Cardiac septum (tissue), 1 donor: ENCODE measurements at regions not wholly inside any gene's neighbourhood (a gene's known extent, or its start where the extent isn't known, plus 50 kb on each side); places are given as distances from the start of the nearest gene placed in this dataset.

ENCODE experiments used
- DNase-seq: peaks from one replicate; pipeline ENCODE4 v3.0.0-alpha.2; 2020; ENCODE audit warnings: low spot score
- intact Hi-C: fragments of 100-400 bp; cut with DNase I; formaldehyde crosslinking; loops from one replicate; pipeline ENCODE4 v1.14.0; 2022
- donor health status: DM: no; HTN: no; CAD: no.

DNA sequence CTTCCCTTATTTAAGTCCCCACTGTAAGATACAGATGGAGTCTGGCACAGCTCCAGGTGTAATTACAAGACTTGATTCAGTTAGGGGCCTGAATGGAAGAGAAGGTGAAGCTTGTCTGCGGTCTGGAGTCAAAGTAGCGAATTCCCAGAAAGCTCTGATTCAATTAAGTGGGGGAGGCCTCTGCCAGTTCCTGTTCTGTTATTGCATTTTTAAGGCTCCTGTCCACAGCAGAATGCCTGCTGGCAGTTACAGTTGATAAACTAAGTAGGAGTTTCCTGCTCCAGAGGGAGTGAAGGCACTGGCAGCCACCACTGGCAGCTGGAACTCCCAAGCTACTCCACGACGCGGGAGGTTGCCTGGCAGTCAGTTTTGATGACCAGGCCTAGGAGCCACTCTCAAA, 181.1 kb downstream of the SOCS6 start:
- intact Hi-C loops, result no loop called here
- no peak for DNase-seq

DNA sequence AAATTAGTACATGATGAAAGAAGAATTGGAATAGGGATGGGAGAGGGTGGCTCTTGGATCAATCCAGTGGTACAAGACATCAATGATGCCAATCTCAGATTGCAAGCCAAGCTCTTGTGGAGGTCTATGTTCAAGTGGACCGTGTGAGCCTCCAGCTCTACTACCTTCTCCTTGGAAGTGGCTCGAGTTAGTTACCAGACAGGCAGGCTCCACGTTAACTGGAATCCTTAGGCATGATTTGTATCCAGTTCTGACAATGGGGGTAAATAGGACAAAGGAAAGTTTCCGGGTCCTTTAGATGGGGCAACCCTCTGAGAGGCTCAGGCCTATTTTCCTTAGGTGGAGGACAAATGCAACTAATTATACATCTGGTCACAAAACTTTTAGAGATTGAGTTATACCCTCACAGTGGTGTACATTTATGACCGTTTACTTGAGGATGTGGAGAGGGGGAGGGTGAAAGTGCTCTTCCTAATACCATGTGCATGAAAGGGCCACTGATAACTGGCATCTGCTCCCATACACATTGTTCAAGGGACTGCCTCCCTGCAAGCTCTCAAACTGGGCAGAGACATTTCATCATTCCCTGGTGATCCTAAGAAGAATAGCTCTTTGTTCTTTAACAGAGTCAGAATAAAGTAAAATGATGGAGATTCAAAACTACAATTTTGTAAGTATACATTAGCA, 180.2 kb downstream of the SOCS6 start:
- DNase-seq, result no peak
- intact Hi-C loops, result no loop called here

DNA sequence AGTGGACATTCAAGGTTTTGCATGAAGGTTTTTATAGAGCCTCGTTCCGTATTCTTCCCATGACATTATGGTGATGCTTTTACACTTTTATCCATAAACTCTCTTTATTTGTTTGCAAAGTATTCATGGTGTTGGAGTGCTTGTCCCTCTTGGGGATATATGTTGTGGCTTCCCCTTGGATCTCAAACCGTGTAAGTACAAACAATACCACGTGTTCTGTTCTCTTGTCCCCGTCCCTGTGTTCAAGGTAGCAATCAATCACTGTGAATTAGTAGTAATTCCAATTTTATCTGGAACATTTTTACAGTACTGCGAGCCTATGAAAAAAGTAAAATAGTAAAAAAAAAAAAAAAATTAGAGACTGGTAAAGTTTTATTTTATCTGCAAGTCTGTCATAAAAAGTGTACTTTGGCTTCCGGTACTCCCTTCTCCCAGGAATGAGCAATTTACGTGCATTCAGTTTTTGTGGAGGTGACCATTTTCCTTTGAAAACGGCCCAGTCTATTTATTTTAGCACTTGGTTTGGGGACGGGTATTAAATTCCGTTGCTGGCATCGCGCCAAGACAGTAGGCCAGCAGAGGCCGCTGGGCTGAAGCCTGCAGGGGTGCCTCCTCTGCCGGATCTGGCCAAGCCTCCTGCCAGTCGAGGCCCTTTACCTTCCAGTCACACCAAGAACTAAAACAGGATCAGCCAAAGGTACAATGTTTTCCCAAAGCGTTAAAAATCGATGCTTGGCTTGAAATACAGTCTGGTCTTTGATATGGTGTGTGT, 175.7 kb downstream of the SOCS6 start:
- DNase-seq, result peak; percentile 81
- intact Hi-C loops, result no loop called here

DNA sequence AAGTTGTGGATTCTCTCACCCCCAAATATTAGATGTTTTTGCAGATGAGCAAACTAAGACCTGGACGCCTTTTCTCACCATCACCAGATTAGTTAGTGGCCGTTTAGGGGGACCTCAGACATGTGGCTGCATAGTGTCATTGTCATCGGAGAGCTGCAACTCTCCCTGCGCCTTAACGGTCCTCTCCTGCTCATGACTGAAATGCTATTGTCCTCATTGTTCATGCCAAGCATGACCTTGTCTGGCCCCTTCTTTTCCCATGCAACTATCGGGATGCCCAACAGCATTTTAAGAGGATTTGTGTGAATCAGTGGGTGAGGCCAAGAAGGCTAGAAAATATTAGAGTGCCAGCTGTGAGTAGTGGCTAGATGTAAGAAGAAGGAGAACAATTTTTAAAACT, 174.2 kb downstream of the SOCS6 start:
- intact Hi-C loops, result no loop called here
- DNase-seq, result no peak

DNA sequence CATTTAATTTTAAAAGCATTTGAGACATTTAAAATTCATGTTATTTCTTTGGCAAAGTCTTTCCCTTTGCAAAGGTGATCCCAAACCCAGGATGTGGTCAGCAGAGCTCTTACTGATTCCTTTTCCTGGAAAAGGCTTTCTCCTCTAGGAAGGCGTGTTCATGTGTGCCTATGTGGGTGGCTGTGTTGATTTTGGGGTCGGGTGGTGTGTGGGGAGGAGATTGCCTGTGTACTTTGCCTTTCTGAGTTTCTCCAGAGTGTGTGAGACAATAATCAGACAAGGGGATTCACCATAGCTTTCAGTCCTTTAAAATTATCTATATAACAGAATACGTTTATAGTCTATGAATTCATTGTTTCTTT, 173.2 kb downstream of the SOCS6 start:
- intact Hi-C loops, result no loop called here
- DNase-seq, result no peak

DNA sequence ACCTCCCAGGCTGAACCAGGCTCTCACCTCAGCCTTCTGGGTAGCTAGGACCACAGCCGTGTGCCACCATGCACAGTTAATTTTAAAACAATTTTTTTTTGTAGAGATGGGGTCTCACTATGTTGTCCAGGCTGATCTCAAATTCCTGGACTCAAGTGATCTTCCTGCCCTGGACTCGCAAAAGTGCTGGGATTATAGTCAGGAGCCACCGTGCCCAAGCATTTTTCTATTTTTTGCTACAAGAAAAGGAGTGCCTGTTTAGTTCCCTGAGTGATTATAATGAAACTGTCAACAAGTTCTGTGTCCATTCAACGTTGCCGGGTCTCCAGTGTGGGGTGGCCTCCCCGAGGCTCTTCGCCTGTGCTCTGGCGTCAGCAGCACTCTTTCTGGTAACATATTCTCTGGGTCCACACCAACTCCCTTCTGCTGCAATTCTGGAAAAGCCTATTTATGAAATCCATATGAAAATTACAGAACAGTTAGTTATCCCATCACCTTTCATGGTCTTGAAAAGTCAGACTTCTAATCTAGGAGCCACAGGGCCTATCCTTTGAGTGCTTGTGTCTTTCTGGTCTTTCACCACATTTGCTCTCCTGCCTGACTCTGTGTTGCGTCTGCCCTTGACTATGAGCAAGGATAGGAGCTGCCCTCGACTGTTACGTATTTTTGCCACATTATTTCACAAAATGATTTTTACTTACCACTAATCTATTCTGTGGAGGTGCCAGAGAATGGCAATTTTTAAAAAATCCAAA, 172.7 kb downstream of the SOCS6 start:
- intact Hi-C loops, result no loop called here
- no peak for DNase-seq

DNA sequence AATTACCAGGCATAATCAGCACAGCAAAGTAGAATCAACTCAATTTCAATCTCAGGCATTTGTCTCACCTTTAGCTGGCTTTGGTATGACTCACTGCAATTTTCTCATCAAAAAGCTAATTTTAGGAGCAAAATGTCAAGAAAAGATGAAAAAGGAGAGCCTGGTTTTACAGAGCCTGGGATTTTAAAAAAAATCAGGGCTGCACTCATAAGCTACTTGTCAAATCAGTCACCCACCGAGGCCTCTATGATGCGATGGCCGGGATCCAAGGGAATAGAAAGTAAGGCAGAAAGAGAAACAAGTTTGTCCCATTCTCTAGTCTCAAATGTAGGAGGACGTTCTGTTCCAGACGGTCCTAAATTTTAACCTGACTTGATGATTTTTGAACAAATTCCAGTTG, 170.9 kb downstream of the SOCS6 start:
- DNase-seq, result no peak
- intact Hi-C loops, result no loop called here

DNA sequence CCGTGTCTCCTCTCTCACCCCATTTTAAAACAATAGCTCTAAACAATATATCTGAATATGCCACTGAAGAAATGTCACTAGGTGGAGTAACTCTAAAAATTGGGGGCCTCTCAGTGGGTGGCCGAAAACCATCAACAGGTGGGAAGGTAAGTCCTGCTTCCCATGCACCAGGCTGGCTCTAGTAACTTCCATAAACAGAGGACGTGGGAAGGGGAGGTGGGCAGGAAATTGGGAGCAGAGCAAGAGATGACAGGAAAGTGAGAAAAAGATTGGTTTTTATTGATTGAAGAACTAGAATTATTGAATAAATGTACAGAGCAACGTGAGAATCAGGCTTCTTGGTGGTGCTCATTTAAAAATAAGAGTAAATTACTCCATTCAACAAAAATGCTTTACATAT, 170.4 kb downstream of the SOCS6 start:
- DNase-seq, result no peak
- intact Hi-C loops, result no loop called here

DNA sequence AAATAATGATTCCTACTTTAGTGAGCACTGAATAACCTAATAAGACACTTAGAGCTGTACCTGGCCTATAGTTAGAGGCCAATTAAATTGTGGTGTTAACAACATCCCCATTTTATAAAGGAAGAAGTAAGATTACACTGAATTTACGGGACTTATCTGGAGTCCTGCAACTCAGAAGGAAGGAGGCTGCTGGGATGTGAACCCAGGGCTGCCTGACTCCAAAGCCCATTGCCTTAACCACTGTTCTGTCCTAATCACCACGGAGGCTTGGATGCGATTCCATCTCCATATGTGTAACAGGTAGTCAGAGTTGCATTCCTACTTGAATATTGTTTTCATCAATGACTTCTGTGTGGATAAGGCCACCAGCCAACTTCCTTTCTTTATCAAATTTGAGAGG, 168.9 kb downstream of the SOCS6 start:
- no peak for DNase-seq
- intact Hi-C loops, result no loop called here

DNA sequence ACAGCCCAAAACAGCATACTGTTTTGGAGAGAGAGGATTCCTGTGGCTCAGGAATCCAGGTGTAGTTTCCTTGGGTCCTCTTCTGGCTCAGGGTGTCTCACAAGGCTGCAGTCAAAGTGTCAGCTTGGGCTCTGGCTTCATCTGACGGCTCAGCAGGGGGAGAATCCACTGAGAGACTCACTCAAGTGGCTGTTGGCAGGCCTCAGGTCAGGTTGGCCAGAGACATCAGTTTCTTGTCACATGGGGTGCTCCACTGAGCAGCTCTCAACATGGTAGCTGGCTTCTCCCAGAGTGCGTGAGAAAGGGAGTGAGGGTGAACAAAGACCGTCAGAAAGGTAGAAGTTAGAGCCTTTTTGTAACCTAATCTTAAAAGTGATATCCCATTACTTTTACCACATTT, 168.4 kb downstream of the SOCS6 start:
- no peak for DNase-seq
- intact Hi-C loops, result no loop called here

DNA sequence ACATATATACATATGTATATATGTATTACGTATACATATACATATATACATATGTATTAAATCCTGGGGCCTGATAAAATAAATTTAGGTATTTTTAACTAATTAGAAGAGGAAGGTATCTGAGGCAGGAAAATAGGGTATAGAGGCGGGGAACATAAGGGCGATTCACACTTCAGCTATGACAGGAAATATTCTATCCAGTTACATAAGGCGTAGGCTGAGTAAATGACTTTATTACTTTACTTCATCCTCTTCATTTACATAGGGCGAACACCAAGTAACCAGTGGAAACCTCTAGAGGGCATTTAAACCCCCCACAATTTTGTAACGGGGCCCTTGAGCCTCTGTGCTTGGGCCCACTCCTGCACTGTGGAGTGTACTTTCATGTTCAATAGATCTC, 167.5 kb downstream of the SOCS6 start:
- intact Hi-C loops, result no loop called here
- DNase-seq, result no peak

DNA sequence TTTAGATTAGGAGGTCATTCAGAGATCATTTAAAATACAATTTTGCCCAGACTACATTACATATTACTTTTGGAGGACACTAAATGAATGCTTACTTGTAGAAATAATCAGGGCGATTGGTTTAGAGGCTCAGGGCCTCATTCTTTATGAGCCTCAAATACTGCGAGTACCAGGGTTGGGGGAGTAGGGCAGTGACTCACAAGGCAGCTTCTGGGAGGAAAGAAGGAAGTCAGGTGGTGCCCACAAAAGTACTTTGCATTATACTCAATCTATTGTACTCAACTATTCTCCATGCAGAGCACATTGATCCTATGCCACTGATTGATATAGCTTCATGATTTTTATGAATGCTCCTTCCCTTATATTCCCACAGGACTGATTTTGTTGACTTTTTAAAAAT, 166.9 kb downstream of the SOCS6 start:
- DNase-seq, result no peak
- intact Hi-C loops, result no loop called here

DNA sequence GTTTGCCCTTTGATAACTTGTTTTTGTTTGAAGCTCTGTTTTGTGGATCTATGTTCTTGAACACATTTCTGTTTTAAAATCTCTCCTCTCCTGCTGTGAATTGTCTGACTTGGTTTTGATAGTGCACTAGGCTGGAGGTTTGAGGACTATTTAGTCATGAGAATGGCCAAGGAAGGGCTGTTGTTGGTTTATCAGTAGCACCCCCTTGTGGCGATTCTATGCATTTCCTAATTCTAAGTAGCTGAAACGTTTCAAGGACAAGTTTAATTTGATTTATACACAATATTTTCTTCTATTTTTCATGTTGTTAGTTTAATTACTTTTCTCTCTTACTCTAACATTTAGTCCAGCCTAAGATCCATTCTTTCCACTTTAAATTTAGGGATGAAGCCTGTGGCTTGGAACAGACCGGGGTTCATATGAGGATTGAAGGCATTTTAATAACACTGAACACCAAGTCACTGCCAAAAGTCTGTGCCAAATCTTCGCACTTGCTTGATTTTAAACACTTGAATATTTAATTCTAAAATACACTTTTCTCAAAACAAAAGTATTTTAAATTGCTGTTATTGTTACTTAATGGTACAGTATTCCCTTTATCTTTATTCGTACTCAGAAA, 166.0 kb downstream of the SOCS6 start:
- intact Hi-C loops, result loop anchor here (5.0 kb wide), 1 partner anchor 258 kb away; no protein-coding TSS in a partner anchor
- DNase-seq, result no peak

DNA sequence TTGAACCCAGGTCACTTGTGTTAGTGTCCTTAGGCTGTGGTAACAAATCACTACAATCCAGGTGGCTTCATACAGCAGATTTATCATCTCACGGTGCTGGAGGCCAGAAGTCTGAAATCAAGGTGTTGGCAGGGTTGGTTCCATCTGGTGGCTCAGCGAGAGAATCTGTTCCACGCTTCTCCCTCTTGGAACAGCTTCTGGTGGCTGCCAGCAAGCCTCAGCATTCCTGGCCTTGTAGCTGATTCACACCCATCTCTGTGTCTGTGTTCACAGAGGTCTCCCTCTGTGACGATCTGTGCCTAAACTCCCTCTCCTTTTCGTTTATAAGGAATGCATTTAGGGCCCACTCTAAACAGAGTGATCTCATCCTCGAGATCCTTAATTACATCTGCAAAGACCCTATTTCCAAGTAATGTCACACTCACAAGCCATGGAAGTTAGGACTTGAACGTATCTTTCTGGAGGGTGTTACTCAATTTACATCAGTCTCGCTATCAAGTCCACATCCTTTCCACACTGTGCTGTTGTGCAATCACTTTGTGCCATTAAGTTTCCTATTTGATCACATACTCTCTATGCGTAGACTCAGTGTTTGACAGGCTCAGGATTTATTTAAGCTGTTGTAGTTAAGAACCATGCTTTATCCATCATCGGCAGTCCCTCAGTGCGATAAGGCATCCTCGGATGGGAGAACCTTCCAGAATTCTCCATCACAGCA, 164.4 kb downstream of the SOCS6 start:
- intact Hi-C loops, result loop anchor here (5.0 kb wide), 1 partner anchor 256 kb away; no protein-coding TSS in a partner anchor
- DNase-seq, result no peak

DNA sequence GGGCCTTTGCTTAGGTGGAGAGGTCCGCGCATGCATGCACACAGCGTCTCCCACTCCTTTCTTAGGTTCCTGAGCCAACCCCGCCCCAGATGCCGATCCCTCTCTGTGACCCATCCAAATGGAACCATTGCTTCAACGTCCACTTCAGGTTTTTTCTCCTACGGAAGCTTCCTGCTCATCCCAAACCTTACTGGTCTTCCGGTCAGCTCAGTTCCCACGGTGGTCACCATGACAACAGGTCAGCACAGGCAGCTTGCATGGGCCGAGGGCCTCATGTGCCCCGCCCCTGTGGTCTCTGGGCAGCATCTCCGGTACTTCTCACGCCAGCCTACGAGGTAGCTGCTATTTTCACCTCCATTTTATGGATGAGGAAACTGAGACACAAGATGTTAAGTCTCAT, 163.7 kb downstream of the SOCS6 start:
- intact Hi-C loops, result loop anchor here (5.0 kb wide), 1 partner anchor 255 kb away; no protein-coding TSS in a partner anchor
- DNase-seq, result no peak

DNA sequence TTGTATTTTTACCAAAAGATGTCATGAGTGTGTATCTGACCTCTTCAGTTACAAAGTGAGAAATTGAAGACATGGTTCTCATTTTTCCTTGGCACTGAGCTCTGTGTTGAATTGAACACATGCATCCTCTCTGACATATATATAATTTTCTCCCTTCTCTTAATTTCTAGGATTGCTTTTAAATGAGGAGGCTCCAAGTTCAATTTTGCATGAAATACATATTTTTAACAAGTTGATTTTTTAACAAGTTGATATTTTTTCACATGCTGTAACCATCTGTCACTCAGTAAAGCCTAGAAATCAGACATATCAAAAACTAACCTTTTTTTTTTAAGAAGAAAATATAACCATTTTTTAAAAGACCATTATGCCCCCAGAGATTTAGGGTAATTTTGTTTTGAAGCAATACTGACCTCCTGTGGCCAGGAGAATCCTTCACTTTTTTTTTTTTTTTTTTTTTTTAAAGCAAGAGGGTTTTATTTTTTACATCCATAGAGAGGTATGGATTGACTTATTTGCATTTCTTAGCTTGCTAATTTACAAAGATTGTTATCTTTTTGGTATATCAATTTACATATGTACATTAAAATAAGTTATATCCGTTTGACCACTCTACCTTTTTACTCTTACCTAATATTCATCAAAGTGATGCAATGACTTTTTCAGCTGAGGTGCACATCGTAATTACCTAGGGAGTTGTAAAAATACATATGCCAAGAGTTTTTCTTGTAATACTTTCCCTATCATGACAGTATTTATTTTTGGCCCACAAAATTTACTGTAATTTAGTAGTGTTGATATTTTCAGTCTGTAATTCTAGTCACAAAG, 161.8 kb downstream of the SOCS6 start:
- no peak for DNase-seq
- intact Hi-C loops, result loop anchor here (5.0 kb wide), 1 partner anchor 253 kb away; no protein-coding TSS in a partner anchor

DNA sequence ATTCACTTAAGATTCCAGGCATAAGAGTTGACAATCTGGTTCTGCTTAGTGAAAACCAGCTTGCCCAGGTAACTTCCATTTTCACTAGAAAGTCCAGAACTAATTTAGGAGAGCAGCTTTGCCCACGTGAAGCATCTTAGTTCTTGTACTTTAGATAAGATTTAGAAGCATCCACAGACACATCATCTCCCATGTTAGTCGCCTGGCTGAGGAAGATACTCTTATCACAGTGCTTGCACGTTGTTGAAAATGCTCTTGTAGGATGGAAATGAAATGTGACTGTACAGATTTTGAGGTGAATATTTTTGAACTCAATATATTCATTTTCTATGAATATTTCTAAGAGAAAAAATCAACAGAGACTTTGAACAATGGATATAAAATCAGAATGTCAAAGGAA, 159.7 kb downstream of the SOCS6 start:
- intact Hi-C loops, result no loop called here
- DNase-seq, result no peak

DNA sequence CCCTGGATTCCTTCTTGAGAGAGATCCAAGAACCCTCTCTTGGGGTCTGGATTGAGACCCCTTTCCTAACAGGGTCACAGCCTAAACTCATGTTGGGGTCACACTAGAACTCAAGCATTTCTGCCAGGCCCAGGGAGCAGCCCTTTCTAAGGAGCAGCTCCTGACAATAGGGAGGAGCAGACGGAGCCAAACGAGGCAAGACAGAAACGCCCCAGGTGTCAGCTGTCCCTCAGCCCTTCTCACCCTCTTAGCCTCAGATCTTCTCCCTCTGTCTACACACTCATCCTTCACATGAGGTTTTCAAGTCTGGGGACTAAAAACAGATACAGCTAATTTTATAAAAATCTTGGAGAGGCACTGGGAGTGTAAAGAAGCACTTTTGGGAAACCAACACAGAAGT, 157.2 kb downstream of the SOCS6 start:
- no peak for DNase-seq
- intact Hi-C loops, result no loop called here

DNA sequence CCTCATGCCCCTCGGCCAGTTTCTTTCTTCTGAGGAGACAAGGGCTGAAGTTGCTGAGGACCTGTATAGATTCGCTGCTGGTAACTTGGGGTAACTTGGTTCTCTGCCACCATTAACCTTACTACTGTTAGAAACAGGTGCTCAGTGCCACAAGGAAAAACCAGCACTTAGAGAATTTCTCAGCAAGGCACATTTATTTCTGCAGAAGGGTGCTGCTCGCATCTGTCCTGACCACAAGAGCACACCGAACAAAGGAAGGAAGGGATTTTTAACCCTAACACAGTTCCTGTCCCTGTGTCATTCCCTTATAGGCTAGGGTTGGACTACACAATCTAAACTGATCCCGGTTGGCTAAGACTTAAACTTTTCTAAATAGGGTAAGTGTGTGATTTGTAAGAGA, 154.1 kb downstream of the SOCS6 start:
- DNase-seq, result no peak
- intact Hi-C loops, result no loop called here
